Spleen (tissue), 11 donors: ENCODE measurements at regions not wholly inside any gene's neighbourhood (a gene's known extent, or its start where the extent isn't known, plus 50 kb on each side); places are given as distances from the start of the nearest gene placed in this dataset.

Experiments used
- DNase-seq: peaks from one replicate; pipeline ENCODE4 v3.0.0-alpha.2; 2020
- H3K27ac ChIP-seq, 8 donors: fragments of 200-600 bp; sonication (generic) in 7 of 8; 1 replicate in 4 of 8; 2 replicates in 4 of 8; pipeline versions ENCODE4 v1.5.0 to v1.8.0; 2016 to 2021; ENCODE audit warnings: inconsistent platforms in 4 of 8, mild to moderate bottlenecking in 4 of 8, moderate library complexity in 1 of 8
- H3K27me3 ChIP-seq, 7 donors: fragments of 200-600 bp; sonication (generic) in 6 of 7; replicated peaks in 1 of 7; 1 replicate in 4 of 7; 2 replicates in 3 of 7; pipeline versions ENCODE4 v1.5.0 to v1.8.0; 2016 to 2021; ENCODE audit warnings: inconsistent platforms in 3 of 7, mild to moderate bottlenecking in 1 of 7
- H3K36me3 ChIP-seq, 6 donors: fragments of 200-600 bp; sonication (generic) in 5 of 6; 1 replicate in 4 of 6; 2 replicates in 2 of 6; pipeline versions ENCODE4 v1.5.0 to v1.8.0; 2016 to 2021; ENCODE audit warnings: inconsistent platforms in 2 of 6
- H3K4me1 ChIP-seq, 6 donors: fragments of 200-600 bp; sonication (generic) in 5 of 6; 1 replicate in 3 of 6; 2 replicates in 3 of 6; pipeline versions ENCODE4 v1.5.0 to v1.8.0; 2016 to 2021; ENCODE audit warnings: inconsistent platforms in 3 of 6
- H3K4me3 ChIP-seq, 8 donors: fragments of 200-600 bp; sonication (generic) in 7 of 8; 1 replicate in 4 of 8; 2 replicates in 4 of 8; pipeline versions ENCODE4 v1.5.0 to v1.8.0; 2016 to 2021; ENCODE audit warnings: inconsistent platforms in 4 of 8, mild to moderate bottlenecking in 4 of 8, moderate library complexity in 2 of 8
- H3K9me3 ChIP-seq, 8 donors: fragments of 200-600 bp; sonication (generic) in 7 of 8; 1 replicate in 4 of 8; 2 replicates in 4 of 8; pipeline versions ENCODE4 v1.5.0 to v1.8.0; 2016 to 2021; ENCODE audit warnings: inconsistent platforms in 4 of 8
- POLR2A ChIP-seq, 3 donors: fragments of 450-650 bp; IDR thresholded peaks; one replicate each; pipeline ENCODE4 v1.5.1; 2017; ENCODE audit warnings: antibody characterized with exemption in 3 of 3, mild to moderate bottlenecking in 1 of 3
- POLR2AphosphoS5 ChIP-seq, 3 donors: sonication (generic); formaldehyde crosslinking; IDR thresholded peaks; one replicate each; pipeline ENCODE4 v1.5.1; 2017; ENCODE audit warnings: antibody characterized with exemption in 3 of 3
- WGBS, 5 donors: extraction: QIAGEN DNeasy Blood & Tissue Kit in 3 of 5; methylation state at CpG; one replicate each; pipeline versions ENCODE4 v1.1.5 to v1.1.7; 2013 to 2018; 5-methylcytosine and 5-hydroxymethylcytosine counted together
- intact Hi-C: fragments of 100-400 bp; cut with DNase I; formaldehyde crosslinking; loops from one replicate; pipeline ENCODE4 v1.15.0; 2023; ENCODE audit warnings: low total_unique reads
- TF ChIP-seq, protein P1 (sequence below), 11 experiments: fragments of 200-600 bp in 7 of 11; fragments of 450-650 bp in 4 of 11; sonication (generic) in 4 of 11; IDR thresholded peaks in 8 of 11; conservative IDR thresholded peaks in 3 of 11; 1 replicate in 7 of 11; 2 replicates in 4 of 11; pipeline versions ENCODE4 v1.4.0 to v1.8.0; 2016 to 2021; ENCODE audit warnings: antibody characterized with exemption in 11 of 11, inconsistent platforms in 4 of 11, mild to moderate bottlenecking in 1 of 11
- donor health status: healthy with polysubstance abuse.
- donor health status: DM: no; HTN: no; CAD: no; lungs with moderate emphysema.
- donor health status: DM: no; HTN: no; CAD: no.
- donor health status: Bipolar disorder and iron deficiency.
- donor health status: healthy.
- donor health status: DM: no; HTN: no; CAD: no.
- donor health status: DM: yes; HTN: yes; CAD: no.

DNA sequence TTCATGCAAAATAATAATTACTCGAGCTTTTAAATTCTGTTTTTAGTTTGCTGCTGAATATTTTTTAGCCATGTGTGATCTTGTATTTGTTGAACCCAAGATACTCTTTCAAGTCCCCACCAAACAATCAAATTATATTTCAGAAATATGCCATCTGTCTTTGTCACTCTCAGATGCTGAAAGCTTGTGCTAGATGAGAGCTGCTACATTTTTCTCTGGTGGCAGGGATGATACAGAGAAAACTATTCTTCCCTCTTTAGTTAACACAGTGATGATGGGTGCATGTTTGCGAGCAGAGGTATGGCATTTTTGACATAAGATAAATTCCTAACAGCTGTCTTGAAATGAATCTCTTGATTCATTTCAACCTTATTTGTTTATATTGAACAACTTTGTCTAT is 100.6 kb upstream of the NPHP3 start:
- DNase-seq, result no peak
- H3K27ac ChIP-seq, result no peak overlapping the region
- H3K4me1 ChIP-seq, result no peaks in the 10 kb centered on the region
- H3K36me3 ChIP-seq, result no peaks in the 10 kb centered on the region
- peaks cover 0 to 3% (median 0%) of the 10 kb centered on the region in 7 donors for H3K27me3 ChIP-seq
- WGBS, 5 donors, result 75 to 93% (median 83%) methylated on average over 2 of the region's 2 CpGs
- H3K4me3 ChIP-seq, result no peak overlapping the region
- no peaks in the 10 kb centered on the region for H3K9me3 ChIP-seq
- intact Hi-C loops, result no loop called here
- TF ChIP-seq POLR2AphosphoS5 (IDR thresholded peaks at IDR 0.05) (no peak), POLR2A (IDR thresholded peaks at IDR 0.05) (no peak)
- TF ChIP-seq, protein P1, sequence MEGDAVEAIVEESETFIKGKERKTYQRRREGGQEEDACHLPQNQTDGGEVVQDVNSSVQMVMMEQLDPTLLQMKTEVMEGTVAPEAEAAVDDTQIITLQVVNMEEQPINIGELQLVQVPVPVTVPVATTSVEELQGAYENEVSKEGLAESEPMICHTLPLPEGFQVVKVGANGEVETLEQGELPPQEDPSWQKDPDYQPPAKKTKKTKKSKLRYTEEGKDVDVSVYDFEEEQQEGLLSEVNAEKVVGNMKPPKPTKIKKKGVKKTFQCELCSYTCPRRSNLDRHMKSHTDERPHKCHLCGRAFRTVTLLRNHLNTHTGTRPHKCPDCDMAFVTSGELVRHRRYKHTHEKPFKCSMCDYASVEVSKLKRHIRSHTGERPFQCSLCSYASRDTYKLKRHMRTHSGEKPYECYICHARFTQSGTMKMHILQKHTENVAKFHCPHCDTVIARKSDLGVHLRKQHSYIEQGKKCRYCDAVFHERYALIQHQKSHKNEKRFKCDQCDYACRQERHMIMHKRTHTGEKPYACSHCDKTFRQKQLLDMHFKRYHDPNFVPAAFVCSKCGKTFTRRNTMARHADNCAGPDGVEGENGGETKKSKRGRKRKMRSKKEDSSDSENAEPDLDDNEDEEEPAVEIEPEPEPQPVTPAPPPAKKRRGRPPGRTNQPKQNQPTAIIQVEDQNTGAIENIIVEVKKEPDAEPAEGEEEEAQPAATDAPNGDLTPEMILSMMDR (IDR thresholded peaks at IDR 0.05 in 8 of 11, conservative IDR thresholded peaks at IDR 0.05 in 3 of 11), result no peak

DNA sequence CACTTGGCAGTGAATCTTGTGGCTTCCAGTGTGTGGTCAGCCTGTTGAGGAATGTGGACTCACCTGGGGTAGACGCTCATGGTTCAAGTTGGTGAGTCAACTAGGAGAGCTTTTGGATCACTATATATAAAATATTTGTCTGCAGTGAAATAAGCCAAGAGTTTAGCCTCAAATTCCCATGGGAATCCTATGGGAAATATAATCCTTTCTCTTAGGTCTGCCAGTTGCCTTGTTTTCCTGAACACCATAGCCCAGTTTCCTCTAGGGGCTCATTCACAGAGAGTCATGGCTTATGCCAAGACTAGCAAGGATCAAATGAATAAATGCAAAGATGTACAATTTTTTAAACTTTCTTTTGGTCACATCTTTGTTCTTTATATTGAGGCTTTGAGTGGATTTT is 100.1 kb upstream of the NPHP3 start:
- no peak overlapping the region for H3K27ac ChIP-seq
- WGBS, 5 donors, result 64 to 86% (median 77%) methylated on average over 1 of the region's 1 CpG

DNA sequence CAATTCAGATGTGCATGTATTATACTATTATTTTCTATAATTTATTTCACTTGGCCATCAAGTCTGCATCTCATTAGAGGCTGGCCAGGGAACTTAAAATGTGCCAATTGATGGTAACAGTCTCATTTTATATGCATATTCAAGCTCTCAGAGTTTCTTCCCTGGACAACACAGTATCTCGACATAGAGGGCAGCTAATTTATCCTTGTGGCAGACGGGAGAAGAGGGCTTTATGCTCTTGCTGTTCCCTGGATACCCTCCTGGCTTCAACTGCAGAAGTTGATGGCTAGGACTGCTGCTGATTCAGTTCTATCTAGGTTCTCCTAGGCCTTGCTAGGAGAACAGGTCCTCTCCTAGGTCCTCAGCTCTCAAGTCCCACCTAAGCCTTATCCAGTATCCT is 99.1 kb upstream of the NPHP3 start:
- H3K27me3 ChIP-seq, result peaks cover 0 to 3% (median 0%) of the 10 kb centered on the region in 7 donors
- no peaks in the 10 kb centered on the region for H3K9me3 ChIP-seq
- TF ChIP-seq POLR2A (IDR thresholded peaks at IDR 0.05), result no peak
- TF ChIP-seq, protein P1 (IDR thresholded peaks at IDR 0.05 in 8 of 11, conservative IDR thresholded peaks at IDR 0.05 in 3 of 11), result no peak
- TF ChIP-seq POLR2AphosphoS5 (IDR thresholded peaks at IDR 0.05), result no peak
- H3K27ac ChIP-seq, result no peak overlapping the region
- no peak for DNase-seq
- H3K36me3 ChIP-seq, result no peaks in the 10 kb centered on the region
- H3K4me1 ChIP-seq, result no peaks in the 10 kb centered on the region
- WGBS, 5 donors, result 74 to 97% (median 84%) methylated on average over 2 of the region's 2 CpGs
- intact Hi-C loops, result no loop called here
- H3K4me3 ChIP-seq, result no peak overlapping the region

More for the DNA sequence above, 100.1 kb upstream of the NPHP3 start:
- no peaks in the 10 kb centered on the region for H3K36me3 ChIP-seq
- TF ChIP-seq POLR2AphosphoS5 (IDR thresholded peaks at IDR 0.05), result no peak
- TF ChIP-seq, protein P1 (IDR thresholded peaks at IDR 0.05 in 8 of 11, conservative IDR thresholded peaks at IDR 0.05 in 3 of 11), result no peak
- no peak for TF ChIP-seq POLR2A (IDR thresholded peaks at IDR 0.05)
- H3K4me1 ChIP-seq, result no peaks in the 10 kb centered on the region
- no peak for DNase-seq
- intact Hi-C loops, result no loop called here
- H3K27me3 ChIP-seq, result peaks cover 0 to 3% (median 0%) of the 10 kb centered on the region in 7 donors
- no peaks in the 10 kb centered on the region for H3K9me3 ChIP-seq
- H3K4me3 ChIP-seq, result no peak overlapping the region

DNA sequence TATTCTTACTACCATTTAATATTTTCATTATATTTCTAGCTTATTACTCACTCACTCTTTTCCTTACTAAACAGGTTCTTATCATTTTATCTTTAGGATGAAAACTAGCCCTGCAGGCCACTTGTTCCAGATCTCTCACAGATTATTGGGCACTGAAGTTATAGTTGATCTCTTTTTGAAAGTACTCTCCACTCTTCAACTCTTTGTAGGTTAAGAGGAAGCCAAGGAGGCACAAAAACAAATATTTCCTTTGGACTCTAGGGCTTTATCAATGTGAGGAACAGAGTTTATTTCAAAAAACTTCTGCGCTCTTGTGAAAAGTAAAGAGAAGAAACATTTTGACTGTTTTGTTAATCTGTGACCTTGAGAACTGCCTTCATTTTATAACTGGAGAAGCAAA is 96.0 kb upstream of the NPHP3 start:
- TF ChIP-seq, protein P1 (IDR thresholded peaks at IDR 0.05 in 8 of 11, conservative IDR thresholded peaks at IDR 0.05 in 3 of 11), result no peak
- no peak for DNase-seq
- no peaks in the 10 kb centered on the region for H3K9me3 ChIP-seq
- no peaks in the 10 kb centered on the region for H3K4me1 ChIP-seq
- H3K36me3 ChIP-seq, result no peaks in the 10 kb centered on the region
- WGBS, 5 donors, result 95 to 100% (median 97%) methylated on average over 1 of the region's 1 CpG
- H3K4me3 ChIP-seq, result no peak overlapping the region
- intact Hi-C loops, result no loop called here
- peaks cover 0 to under 1% (median 0%) of the 10 kb centered on the region in 7 donors for H3K27me3 ChIP-seq
- no peak overlapping the region for H3K27ac ChIP-seq
